Keratinocyte (primary cell): ENCODE measurements at regions not wholly inside any gene's neighbourhood (a gene's known extent, or its start where the extent isn't known, plus 50 kb on each side); places are given as distances from the start of the nearest gene placed in this dataset.

ENCODE experiments used
- CTCF ChIP-seq, 3 experiments: IDR thresholded peaks in 1 of 3; conservative IDR thresholded peaks in 1 of 3; optimal IDR thresholded peaks in 1 of 3; 2 replicates in 2 of 3; 3 replicates in 1 of 3; pipeline versions ENCODE3 to v1.5.1; 2011; ENCODE audit warnings: low read length in 3 of 3, mild to moderate bottlenecking in 3 of 3, moderate library complexity in 2 of 3, control low read depth in 1 of 3, inconsistent platforms in 1 of 3; ENCODE audit not compliant: insufficient read depth in 2 of 3; ENCODE audit errors: extremely low read depth in 1 of 3
- EZH2 ChIP-seq: IDR thresholded peaks from one replicate; pipeline ENCODE4 v1.6.1; 2012; ENCODE audit warnings: inconsistent platforms, mild to moderate bottlenecking, low read length, moderate library complexity

DNA sequence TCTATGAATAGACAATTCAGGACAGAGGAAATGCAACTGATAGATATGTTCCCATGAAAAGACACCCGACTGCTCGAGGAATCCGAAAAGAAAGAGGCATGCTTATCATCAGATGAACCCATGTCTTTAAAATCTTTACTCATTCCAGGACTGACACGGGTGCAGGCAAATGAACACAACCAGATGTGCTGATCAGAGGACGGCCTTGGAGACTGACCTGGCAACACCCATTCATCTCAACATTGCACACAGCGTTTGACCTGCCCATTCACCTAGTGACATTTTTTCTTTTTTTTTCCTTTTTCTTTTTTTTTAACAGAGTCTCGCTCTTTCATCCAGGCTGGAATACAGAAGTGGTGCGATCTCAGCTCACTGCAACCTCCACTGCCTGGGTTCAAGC is 377.5 kb downstream of the EIPR1 start:
- no peak for TF ChIP-seq CTCF (optimal IDR thresholded peaks at IDR 0.05 in 1 of 3, IDR thresholded peaks at IDR 0.05 in 1 of 3, conservative IDR thresholded peaks at IDR 0.05 in 1 of 3; ENCODE audit: extremely low read depth in 1 of 3, insufficient read depth in 2 of 3, low read length in 3 of 3)
- no peak for TF ChIP-seq EZH2
